ENCODE measurements at regions not wholly inside any gene's neighbourhood (a gene's known extent, or its start where the extent isn't known, plus 50 kb on each side); places are given as distances from the start of the nearest gene placed in this dataset.
"Not testable (repeated sequence)": the region's sequence is repeated elsewhere in the genome, so short reads cannot be mapped to it uniquely, and the experiment has no call there.

DNA sequence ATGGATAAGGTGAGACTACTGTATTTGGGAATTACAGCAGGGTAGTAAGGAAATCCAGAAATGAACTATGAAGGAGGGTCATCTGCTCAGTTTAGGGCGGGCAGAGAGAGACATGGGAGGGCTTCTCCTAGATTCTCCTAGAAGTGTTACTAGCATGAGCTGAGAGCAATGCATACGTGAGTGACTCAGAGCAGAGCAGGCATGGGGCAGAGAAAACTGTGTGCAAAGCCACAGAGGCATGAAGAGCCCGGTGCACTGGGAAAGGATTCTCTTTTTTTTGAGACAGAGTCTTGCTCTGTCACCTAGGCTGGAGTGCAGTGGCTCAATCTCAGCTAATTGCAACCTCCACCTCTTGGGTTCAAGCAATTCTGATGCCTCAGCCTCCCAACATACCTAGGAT is 116.2 kb downstream of the SOCS6 start:
- DNase-seq = no peak

DNA sequence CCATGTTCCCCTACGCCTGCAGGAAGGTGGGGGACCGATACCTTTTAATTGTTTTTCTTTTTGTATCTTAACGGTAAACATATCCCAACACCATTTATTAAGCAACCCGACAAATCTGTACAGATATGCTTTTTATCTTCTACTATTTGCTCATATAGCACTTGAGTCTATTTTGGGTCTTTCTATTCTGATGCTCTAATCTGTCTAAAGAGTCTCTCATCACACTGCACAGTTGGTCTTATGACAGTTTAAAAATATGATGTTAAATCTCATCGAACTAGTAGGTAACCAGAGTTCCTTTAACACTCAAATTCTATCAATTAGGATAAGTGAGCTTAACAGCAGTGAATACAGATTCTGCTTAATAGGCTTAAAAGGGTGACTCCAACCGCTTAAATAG is 111.6 kb downstream of the SOCS6 start:
- DNase-seq = no peak

- DNase-seq = no peak
Measured at GRCh38 chr18:70398076-70398475, 109.2 kb downstream of the SOCS6 start.

- DNase-seq = no peak
Measured at GRCh38 chr18:70397259-70397925, 108.5 kb downstream of the SOCS6 start.

DNA sequence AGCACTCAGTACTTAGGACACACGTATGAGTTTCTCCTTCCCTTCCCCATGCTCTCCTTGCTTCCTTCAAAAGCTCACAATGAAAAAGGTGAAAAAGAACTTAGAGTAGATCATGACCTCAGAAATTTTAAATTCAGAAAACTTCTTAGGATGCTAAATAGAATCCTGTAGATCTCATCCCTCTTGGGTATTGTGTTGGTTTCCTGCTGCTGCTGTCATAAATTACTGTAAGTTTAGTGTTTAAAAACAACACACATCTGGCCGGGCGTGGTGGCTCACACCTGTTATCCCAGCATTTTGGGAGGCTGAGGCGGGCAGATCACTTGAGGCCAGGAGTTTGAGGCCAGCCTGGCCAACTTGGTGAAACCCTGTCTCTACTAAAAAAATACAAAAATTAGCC is 106.9 kb downstream of the SOCS6 start:
- not testable (repeated sequence) for DNase-seq

DNA sequence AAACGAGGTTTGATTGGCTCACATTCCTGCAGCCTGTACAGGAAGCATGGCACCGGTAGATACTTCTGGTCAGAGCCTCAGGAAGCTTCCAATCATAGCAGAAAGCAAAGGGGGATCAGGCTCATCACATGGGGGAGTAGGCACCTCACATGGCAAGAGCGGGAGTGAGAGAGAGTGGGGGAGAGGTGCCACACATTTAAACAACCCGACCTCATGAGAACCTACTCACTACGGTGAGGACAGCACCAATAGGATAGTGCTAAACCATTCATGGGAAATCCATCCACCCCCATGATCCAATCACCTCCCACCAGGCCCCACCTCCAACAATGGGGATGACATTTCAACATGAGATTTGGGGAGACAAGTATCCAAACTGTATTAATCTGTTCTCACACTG is 105.8 kb downstream of the SOCS6 start:
- no peak for DNase-seq

GRCh38 chr18:70390371-70391090 is 101.7 kb downstream of the SOCS6 start:
- DNase-seq = no peak

DNA sequence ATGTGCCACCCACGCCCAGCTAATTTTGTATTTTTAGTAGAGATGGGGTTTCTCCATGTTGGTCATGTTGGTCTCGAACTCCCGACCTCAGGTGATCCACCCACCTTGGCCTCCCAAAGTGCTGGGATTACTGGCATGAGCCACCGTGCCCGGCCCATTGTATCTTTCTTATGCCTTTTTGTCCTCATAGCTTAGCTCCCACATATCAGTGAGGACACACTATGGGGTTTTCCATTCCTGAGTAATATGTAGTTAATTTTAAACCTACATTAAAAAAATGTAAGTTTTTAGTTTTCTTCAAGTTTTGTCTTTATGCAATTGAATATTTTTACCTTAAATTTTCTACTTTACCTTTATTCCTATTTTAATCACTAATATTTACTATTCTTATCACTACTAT is 100.2 kb downstream of the SOCS6 start:
- DNase-seq = not testable (repeated sequence)

- DNase-seq = no peak
Measured at GRCh38 chr18:70387027-70387426, 98.2 kb downstream of the SOCS6 start.

DNA sequence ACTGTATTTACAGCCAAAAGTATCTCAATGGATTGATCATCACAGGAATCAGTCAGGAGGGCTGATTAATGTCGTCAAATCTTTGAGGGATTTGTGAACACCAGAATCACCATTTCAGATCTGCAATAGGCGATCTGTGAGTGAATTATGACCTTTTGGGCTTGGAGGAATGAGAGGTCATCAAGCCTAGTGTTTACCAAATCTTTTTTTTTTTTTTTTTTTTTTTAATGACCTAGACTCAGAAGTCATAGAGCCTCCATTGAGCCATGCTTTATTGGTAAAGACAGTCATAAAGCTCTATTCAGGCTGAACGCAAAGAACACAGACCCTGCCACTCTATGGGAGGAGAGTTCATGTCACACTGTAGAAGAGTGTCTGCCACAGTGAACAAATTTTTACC is 97.7 kb downstream of the SOCS6 start:
- DNase-seq = no peak

GRCh38 chr18:70385474-70385873 is 96.6 kb downstream of the SOCS6 start:
- no peak for DNase-seq

GRCh38 chr18:70384181-70384790 is 95.4 kb downstream of the SOCS6 start:
- DNase-seq = peak; percentile 85

- no peak for DNase-seq
Measured at GRCh38 chr18:70382992-70383717, 94.3 kb downstream of the SOCS6 start.

DNA sequence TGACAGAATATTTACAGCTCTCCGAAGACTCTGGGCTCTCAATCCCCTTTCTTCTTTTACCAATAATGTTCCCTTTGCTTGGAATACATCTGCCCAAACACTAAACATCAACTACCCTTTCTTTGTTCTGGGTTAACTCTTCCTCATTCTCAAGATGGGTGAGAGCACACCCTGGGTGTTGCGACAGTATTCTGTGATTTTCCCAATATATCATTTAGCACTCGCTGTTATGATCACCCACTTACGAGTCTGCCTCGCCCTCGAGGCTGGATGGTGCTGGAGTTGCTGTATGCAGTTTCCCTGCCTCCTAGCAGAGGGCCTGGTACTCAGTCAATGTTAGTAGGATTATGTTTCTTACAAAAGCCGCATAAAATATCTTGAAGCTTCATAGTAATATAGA is 93.2 kb downstream of the SOCS6 start:
- DNase-seq = no peak

DNA sequence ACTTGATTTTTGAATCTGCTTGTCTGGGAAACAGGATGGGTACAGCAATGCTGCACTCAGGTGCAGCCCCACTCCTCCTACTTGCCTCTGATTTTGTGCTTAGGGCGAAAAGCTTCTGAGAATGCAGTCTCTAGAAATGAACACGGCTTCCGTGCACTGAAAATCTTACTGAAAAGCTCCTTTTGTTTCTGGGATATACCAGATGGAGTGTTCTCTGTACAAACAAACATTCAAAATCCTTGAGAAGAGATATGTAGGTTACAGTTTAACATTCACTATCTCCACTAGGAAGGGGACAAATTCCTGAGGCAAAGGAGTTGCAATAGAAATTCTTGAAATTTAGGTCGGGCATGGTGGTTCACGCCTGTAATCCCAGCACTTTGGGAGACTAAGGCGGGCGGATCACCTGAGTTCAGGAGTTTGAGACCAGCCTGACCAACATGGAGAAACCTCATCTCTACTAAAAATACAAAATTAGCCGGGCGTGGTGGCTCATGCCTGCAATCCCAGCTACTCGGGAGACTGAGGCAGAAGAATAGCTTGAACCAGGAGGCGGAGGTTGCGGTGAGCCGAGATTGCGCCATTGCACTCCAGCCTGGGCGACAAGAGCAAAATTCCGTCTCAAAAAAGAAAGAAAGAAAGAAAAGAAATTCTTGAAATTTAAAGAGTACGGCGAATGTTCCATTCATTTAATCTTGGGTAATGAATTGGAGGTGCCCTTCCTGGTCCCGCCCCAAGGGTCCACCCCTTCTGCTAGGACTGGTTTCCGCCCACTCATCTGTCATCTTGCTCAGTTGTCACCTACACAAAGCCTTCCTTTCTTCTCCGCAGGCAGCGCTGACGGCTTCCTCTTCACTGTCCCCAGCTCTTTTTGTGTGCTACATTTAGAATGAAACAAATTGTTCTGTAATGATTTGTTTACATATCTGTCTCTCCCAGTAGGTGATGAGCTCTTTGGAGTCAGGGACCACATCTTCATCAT is 92.4 kb downstream of the SOCS6 start:
- no peak for DNase-seq
